Thoracic aorta (tissue), 2 donors: ENCODE measurements at regions not wholly inside any gene's neighbourhood (a gene's known extent, or its start where the extent isn't known, plus 50 kb on each side); places are given as distances from the start of the nearest gene placed in this dataset.

Source experiments
- ATAC-seq: fragments of 150-250 bp; one replicate; pipeline ENCODE4 v1.8.0; 2017; ENCODE audit warnings: low read depth; ENCODE audit not compliant: insufficient number of reproducible peaks, low FRiP score
- DNase-seq: peaks from one replicate; pipeline ENCODE4 v3.0.0-alpha.2; 2020; ENCODE audit warnings: low spot score
- H3K27ac ChIP-seq, 2 donors: fragments of 200-600 bp; sonication (generic); 1 replicate in 1 of 2; 2 replicates in 1 of 2; pipeline ENCODE4 v1.5.1; 2016; ENCODE audit warnings: mild to moderate bottlenecking in 2 of 2, moderate library complexity in 2 of 2
- H3K27me3 ChIP-seq: fragments of 200-600 bp; sonication (generic); replicated peaks from 2 replicates; pipeline ENCODE4 v1.6.0; 2016; ENCODE audit warnings: mild to moderate bottlenecking; ENCODE audit not compliant: insufficient read depth
- H3K36me3 ChIP-seq: fragments of 200-600 bp; sonication (generic); one replicate; pipeline ENCODE4 v1.5.1; 2016
- H3K4me1 ChIP-seq, 2 donors: fragments of 200-600 bp; sonication (generic); 1 replicate in 1 of 2; 2 replicates in 1 of 2; pipeline versions ENCODE4 v1.5.1 to v1.6.0; 2016; ENCODE audit warnings: low read depth in 2 of 2, mild to moderate bottlenecking in 1 of 2; ENCODE audit not compliant: control insufficient read depth in 1 of 2
- H3K4me3 ChIP-seq: fragments of 200-600 bp; sonication (generic); 2 replicates; pipeline ENCODE4 v1.5.1; 2016; ENCODE audit warnings: mild to moderate bottlenecking
- H3K9me3 ChIP-seq: fragments of 200-600 bp; sonication (generic); 2 replicates; pipeline ENCODE4 v1.5.1; 2016
- CTCF ChIP-seq: fragments of 200-600 bp; sonication (generic); IDR thresholded peaks from one replicate; pipeline ENCODE4 v1.5.1; 2019; ENCODE audit warnings: antibody characterized with exemption

- Histone ChIP-seq H3K27ac (no peak overlapping the region), H3K36me3 (no peaks in the 10 kb centered on the region), H3K9me3 (no peaks in the 10 kb centered on the region), H3K4me1 (no peaks in the 10 kb centered on the region), H3K27me3 (no peaks in the 10 kb centered on the region), H3K4me3 (no peak overlapping the region)
- no peak for TF ChIP-seq CTCF
- no peak for ATAC-seq
- no peak for DNase-seq
These were observed 177.4 kb upstream of the GLRA1 start for GRCh38 chr5:152102057-152102456.

GRCh38 chr5:152100462-152100861 lies 175.8 kb upstream of the GLRA1 start:
- Histone ChIP-seq H3K4me3 (no peak overlapping the region), H3K27ac (no peak overlapping the region), H3K27me3 (no peaks in the 10 kb centered on the region), H3K36me3 (no peaks in the 10 kb centered on the region), H3K4me1 (no peaks in the 10 kb centered on the region), H3K9me3 (no peaks in the 10 kb centered on the region)
- TF ChIP-seq CTCF = no peak
- ATAC-seq = no peak
- DNase-seq = no peak

GRCh38 chr5:152097128-152097527 lies 172.5 kb upstream of the GLRA1 start:
- Histone ChIP-seq H3K4me1 (no peaks in the 10 kb centered on the region), H3K27ac (no peak overlapping the region), H3K4me3 (no peak overlapping the region), H3K36me3 (no peaks in the 10 kb centered on the region), H3K9me3 (no peaks in the 10 kb centered on the region), H3K27me3 (no peaks in the 10 kb centered on the region)
- no peak for TF ChIP-seq CTCF
- ATAC-seq = no peak
- no peak for DNase-seq

- no peak overlapping the region for H3K27ac ChIP-seq
- no peak for ATAC-seq
These were observed 170.1 kb upstream of the GLRA1 start for GRCh38 chr5:152094716-152095115.

GRCh38 chr5:152094060-152094459 lies 169.4 kb upstream of the GLRA1 start:
- H3K9me3 ChIP-seq = no peaks in the 10 kb centered on the region
- no peak for TF ChIP-seq CTCF
- H3K36me3 ChIP-seq = no peaks in the 10 kb centered on the region
- H3K4me1 ChIP-seq = no peaks in the 10 kb centered on the region
- DNase-seq (no peak), ATAC-seq (no peak)
- no peak overlapping the region for H3K27ac ChIP-seq
- H3K4me3 ChIP-seq = no peak overlapping the region
- H3K27me3 ChIP-seq = no peaks in the 10 kb centered on the region

More at GRCh38 chr5:152094716-152095115, 170.1 kb upstream of the GLRA1 start:
- Histone ChIP-seq H3K36me3 (no peaks in the 10 kb centered on the region), H3K4me3 (no peak overlapping the region), H3K9me3 (no peaks in the 10 kb centered on the region), H3K4me1 (no peaks in the 10 kb centered on the region), H3K27me3 (no peaks in the 10 kb centered on the region)
- no peak for DNase-seq
- TF ChIP-seq CTCF = no peak
